ENCODE measurements at regions not wholly inside any gene's neighbourhood (a gene's known extent, or its start where the extent isn't known, plus 50 kb on each side); places are given as distances from the start of the nearest gene placed in this dataset.

DNA sequence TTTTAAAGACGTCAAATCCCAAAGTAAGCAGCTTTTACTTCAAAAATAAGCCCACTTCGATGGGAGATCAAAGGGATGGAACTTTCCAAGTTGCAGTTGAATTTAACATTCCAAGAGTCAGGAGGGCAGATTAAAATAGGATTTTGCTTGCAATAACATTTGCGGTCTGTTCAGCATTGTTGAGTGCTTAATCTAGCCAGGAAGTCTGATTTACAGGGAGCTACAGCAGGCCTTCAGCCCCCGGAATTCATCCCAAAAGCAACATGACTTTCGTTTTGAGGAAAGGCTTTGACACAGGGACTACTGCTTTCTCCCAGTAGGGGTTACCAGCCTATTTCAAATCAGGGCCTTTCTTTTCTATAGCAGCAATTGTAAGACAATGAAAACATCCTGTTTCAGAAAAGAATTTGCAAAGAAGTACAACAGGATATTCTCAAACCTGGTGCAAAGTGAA is 279.6 kb upstream of the PITRM1 start:
- Histone ChIP-seq H3K27ac (ENCODE audit: low read depth, low read length) (peak overlapping the region; percentile 72), H3K4me1 (ENCODE audit: insufficient read depth, low read length) (peaks cover 25% of the 10 kb centered on the region), H3K9ac (ENCODE audit: low read depth, low read length) (peak overlapping the region; percentile 46; the same call in 1 of the 2 replicates), H3K9me3 (ENCODE audit: insufficient read depth, low read depth, low read length) (no peaks in the 10 kb centered on the region), H3K27me3 (ENCODE audit: insufficient read depth, low read length) (no peaks in the 10 kb centered on the region), H3K36me3 (ENCODE audit: insufficient read depth, low read length) (no peaks in the 10 kb centered on the region), H3K4me3 (ENCODE audit: low read length) (no peak overlapping the region)
- WGBS = 28% methylated on average over 5 of the region's 5 CpGs

DNA sequence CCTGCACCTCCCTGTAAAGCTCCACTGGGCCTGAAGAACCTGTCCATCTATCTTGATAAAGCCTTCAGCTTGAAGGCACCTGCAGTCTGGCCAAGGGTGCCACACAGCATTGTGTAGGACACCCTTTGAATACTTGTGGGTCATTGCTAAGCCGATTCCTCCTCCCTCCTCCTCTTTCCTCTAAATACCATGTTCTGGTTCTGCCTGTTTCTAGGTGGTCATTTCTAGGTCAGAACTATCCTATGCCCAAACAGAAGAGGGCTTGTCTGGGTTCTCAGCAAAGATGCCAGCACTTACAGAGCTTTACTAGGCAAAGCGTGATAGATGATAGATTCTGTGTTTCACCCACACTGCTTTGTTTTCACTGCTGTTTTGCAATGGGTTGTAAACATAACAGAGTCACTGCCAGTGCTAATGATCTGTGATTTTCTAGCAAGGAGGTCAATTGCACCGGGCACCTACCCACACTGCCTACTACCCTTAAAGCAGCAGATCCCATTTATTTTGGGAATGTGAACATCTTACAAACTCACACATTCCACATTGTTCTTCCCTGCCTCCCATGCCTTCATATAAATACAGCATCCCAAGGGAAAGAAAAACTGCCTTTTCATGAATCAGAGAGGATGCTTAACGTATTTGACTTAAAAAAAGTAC is 279.1 kb upstream of the PITRM1 start:
- WGBS = 69% methylated on average over 4 of the region's 4 CpGs
- Histone ChIP-seq H3K9ac (ENCODE audit: low read depth, low read length) (no peak overlapping the region), H3K4me1 (ENCODE audit: insufficient read depth, low read length) (peaks cover 25% of the 10 kb centered on the region), H3K4me3 (ENCODE audit: low read length) (no peak overlapping the region), H3K9me3 (ENCODE audit: insufficient read depth, low read depth, low read length) (no peaks in the 10 kb centered on the region), H3K36me3 (ENCODE audit: insufficient read depth, low read length) (no peaks in the 10 kb centered on the region), H3K27ac (ENCODE audit: low read depth, low read length) (peak overlapping the region; percentile 71; the same call in 1 of the 2 replicates), H3K27me3 (ENCODE audit: insufficient read depth, low read length) (no peaks in the 10 kb centered on the region)

DNA sequence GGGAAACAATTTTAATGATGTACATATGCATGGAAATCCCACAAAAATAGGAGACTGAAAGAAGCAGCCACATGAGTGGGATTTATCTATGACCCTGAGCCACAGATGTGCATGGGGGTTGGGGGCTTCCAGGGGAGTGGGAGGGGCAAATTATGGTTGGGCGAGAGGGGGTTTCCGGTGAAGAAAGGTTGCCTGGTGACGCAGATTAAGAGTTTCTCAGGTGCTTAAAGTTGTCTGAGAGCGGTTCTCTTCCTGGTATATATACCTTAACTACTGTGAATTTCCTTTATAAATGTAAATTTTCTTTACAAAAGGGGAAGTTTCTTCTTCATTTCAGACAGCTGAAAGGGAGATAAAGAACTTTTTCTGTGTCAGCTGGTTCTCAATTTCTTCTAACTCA is 273.6 kb upstream of the PITRM1 start:
- Histone ChIP-seq H3K27me3 (ENCODE audit: insufficient read depth, low read length) (no peaks in the 10 kb centered on the region), H3K4me1 (ENCODE audit: insufficient read depth, low read length) (peaks cover 1% of the 10 kb centered on the region; the same call in 1 of the 2 replicates), H3K4me3 (ENCODE audit: low read length) (no peak overlapping the region), H3K27ac (ENCODE audit: low read depth, low read length) (no peak overlapping the region), H3K36me3 (ENCODE audit: insufficient read depth, low read length) (no peaks in the 10 kb centered on the region), H3K9me3 (ENCODE audit: insufficient read depth, low read depth, low read length) (0 out of 2 replicates have a peak, but pooled peaks cover 2% of the 10 kb centered on the region), H3K9ac (ENCODE audit: low read depth, low read length) (no peak overlapping the region)
- 78% methylated on average over 3 of the region's 4 CpGs for WGBS

DNA sequence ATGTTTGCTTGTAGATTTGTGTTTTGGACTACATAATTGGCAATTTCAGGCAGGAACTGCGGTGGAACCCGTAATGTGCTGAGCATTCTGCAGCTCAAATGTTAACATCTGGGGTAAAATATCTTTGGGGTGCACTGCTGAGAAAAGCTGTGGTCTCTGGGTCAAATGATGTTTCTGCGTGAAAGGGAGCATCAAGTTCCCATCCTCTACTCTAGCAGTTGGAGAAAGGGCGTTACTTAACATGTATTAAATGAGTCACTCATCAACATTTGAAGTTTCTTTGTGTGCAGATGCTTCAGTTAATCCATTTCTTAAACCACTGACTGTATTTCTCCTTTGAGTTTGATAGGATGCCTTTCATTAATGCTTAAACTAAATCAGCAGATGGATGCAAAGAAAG is 273.1 kb upstream of the PITRM1 start:
- Histone ChIP-seq H3K9me3 (ENCODE audit: insufficient read depth, low read depth, low read length) (0 out of 2 replicates have a peak, but pooled peaks cover 2% of the 10 kb centered on the region), H3K36me3 (ENCODE audit: insufficient read depth, low read length) (no peaks in the 10 kb centered on the region), H3K27ac (ENCODE audit: low read depth, low read length) (no peak overlapping the region), H3K9ac (ENCODE audit: low read depth, low read length) (no peak overlapping the region), H3K4me3 (ENCODE audit: low read length) (no peak overlapping the region), H3K27me3 (ENCODE audit: insufficient read depth, low read length) (no peaks in the 10 kb centered on the region), H3K4me1 (ENCODE audit: insufficient read depth, low read length) (no peaks in the 10 kb centered on the region)
- 97% methylated on average over 3 of the region's 4 CpGs for WGBS

DNA sequence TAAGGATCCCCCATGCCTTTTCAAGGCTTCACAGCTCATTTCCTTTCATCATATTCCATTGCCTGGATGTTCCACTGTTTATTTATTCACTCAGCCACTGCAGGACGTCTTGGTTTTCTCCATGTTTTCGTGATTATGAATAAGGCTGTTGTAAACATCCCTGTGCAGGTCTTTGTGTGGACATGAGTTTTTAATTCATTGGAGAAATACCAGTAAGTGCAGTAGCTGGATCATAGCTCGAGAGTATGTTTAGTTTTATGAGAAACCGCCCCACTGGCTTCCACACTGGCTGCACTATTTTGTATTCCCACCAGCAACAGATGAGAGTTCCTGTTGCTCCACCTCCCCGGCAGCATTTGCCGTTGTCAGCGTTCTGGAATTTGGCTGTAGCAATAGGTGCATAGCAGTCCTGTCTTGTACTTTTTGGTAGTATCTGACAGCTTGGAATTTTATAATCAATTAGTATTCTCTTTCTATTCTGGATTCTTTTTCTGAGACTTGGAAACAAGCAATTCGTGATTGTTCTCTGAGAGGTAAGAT is 269.9 kb upstream of the PITRM1 start:
- Histone ChIP-seq H3K36me3 (ENCODE audit: insufficient read depth, low read length) (no peaks in the 10 kb centered on the region), H3K4me3 (ENCODE audit: low read length) (no peak overlapping the region), H3K9me3 (ENCODE audit: insufficient read depth, low read depth, low read length) (peaks cover 13% of the 10 kb centered on the region; the same call in 1 of the 2 replicates), H3K9ac (ENCODE audit: low read depth, low read length) (no peak overlapping the region), H3K4me1 (ENCODE audit: insufficient read depth, low read length) (no peaks in the 10 kb centered on the region), H3K27ac (ENCODE audit: low read depth, low read length) (no peak overlapping the region), H3K27me3 (ENCODE audit: insufficient read depth, low read length) (no peaks in the 10 kb centered on the region)
- WGBS = 99% methylated on average over 8 of the region's 8 CpGs

DNA sequence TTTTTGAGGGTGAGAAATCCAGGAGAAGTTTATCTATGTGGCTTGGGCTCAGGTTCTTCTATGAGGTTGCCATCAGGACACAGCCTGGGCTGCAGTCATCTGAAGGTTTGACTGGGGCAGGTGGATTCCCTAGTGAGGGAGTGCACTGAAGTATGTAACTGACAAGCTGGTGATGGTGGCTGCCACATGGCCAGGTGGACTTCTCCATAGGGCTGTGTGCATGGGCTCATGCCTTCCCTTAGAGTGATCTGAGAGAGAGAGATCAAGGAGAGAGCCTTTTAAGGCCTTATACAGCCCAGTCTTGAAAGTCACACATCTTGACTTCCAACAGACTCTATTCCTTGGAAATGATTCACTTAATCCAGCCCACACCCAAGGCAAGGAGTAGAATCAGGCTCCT is 266.6 kb upstream of the PITRM1 start:
- Histone ChIP-seq H3K9ac (ENCODE audit: low read depth, low read length) (no peak overlapping the region), H3K4me1 (ENCODE audit: insufficient read depth, low read length) (no peaks in the 10 kb centered on the region), H3K27ac (ENCODE audit: low read depth, low read length) (no peak overlapping the region), H3K9me3 (ENCODE audit: insufficient read depth, low read depth, low read length) (peaks cover 13% of the 10 kb centered on the region; the same call in 1 of the 2 replicates), H3K27me3 (ENCODE audit: insufficient read depth, low read length) (no peaks in the 10 kb centered on the region), H3K4me3 (ENCODE audit: low read length) (no peak overlapping the region), H3K36me3 (ENCODE audit: insufficient read depth, low read length) (no peaks in the 10 kb centered on the region)

DNA sequence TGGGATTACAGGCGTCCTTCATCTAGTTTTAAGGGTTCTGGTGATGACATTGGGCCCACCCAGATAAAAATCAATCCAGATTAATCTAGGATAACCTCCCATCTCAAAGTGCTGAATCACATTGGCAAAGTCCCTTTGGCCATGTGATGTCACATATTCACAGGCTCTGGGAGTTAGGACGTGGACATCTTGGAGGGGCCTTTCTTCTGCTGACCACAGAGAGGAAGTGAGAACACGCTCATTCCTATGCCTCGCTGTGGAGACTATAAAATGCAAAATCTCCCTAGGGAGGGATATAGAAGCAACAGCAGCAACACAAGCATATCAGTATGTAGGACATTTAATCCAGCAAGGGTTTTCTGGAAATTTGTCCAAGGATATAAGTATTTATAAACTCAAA is 266.0 kb upstream of the PITRM1 start:
- Histone ChIP-seq H3K36me3 (ENCODE audit: insufficient read depth, low read length) (no peaks in the 10 kb centered on the region), H3K27ac (ENCODE audit: low read depth, low read length) (no peak overlapping the region)
- 94% methylated on average over 4 of the region's 4 CpGs for WGBS

DNA sequence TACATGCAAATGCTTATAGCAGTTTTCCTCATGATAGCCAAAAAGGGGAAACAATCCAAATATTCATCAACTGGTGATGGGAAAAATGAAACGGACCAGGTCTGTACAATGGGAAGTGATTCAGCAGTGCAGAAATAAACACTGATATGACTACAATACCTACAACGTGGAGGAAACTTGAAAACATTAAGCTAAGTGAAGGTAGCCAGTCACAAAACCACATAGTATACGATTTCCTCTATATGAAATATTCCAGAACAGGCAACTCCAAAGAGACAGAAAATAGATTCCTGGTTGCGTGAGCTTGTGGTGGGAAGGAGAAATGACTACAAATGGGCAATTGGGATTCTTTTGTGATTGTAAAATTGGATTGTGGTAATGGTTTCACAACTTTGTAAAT is 263.1 kb upstream of the PITRM1 start:
- no peak overlapping the region for H3K4me3 ChIP-seq (ENCODE audit: low read length)
- no peak overlapping the region for H3K9ac ChIP-seq (ENCODE audit: low read depth, low read length)
- 98% methylated on average over 3 of the region's 4 CpGs for WGBS
- no peaks in the 10 kb centered on the region for H3K4me1 ChIP-seq (ENCODE audit: insufficient read depth, low read length)
- H3K27ac ChIP-seq (ENCODE audit: low read depth, low read length) = no peak overlapping the region
- H3K9me3 ChIP-seq (ENCODE audit: insufficient read depth, low read depth, low read length) = peaks cover 14% of the 10 kb centered on the region; the same call in 1 of the 2 replicates
- H3K36me3 ChIP-seq (ENCODE audit: insufficient read depth, low read length) = no peaks in the 10 kb centered on the region
- no peaks in the 10 kb centered on the region for H3K27me3 ChIP-seq (ENCODE audit: insufficient read depth, low read length)

More for the DNA sequence above, 266.0 kb upstream of the PITRM1 start:
- Histone ChIP-seq H3K9ac (ENCODE audit: low read depth, low read length) (no peak overlapping the region), H3K27me3 (ENCODE audit: insufficient read depth, low read length) (no peaks in the 10 kb centered on the region), H3K4me1 (ENCODE audit: insufficient read depth, low read length) (no peaks in the 10 kb centered on the region), H3K4me3 (ENCODE audit: low read length) (no peak overlapping the region), H3K9me3 (ENCODE audit: insufficient read depth, low read depth, low read length) (peaks cover 13% of the 10 kb centered on the region; the same call in 1 of the 2 replicates)

DNA sequence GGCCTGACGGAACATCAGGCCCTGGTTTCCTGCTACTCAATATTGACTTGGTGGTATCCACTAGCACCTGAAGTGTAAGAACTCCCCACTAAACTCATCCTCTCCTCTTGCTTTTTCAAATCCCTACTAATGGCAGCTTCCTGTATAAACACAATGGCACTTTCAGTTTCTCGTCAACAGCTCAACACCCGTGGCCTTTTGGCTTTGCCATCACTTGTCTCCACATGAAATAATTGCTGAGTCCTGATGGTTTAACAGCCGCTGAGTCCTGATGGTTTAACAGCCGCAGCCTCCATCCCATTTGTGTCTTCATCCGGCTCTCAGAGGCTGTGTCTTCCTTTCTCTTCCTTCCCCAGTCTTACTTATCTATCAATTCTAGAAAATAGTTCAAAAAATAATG is 261.4 kb upstream of the PITRM1 start:
- Histone ChIP-seq H3K27me3 (ENCODE audit: insufficient read depth, low read length) (no peaks in the 10 kb centered on the region), H3K27ac (ENCODE audit: low read depth, low read length) (no peak overlapping the region), H3K36me3 (ENCODE audit: insufficient read depth, low read length) (no peaks in the 10 kb centered on the region), H3K9ac (ENCODE audit: low read depth, low read length) (no peak overlapping the region), H3K9me3 (ENCODE audit: insufficient read depth, low read depth, low read length) (peaks cover 4% of the 10 kb centered on the region; the same call in 1 of the 2 replicates), H3K4me3 (ENCODE audit: low read length) (no peak overlapping the region), H3K4me1 (ENCODE audit: insufficient read depth, low read length) (no peaks in the 10 kb centered on the region)
- 91% methylated on average over 6 of the region's 6 CpGs for WGBS

DNA sequence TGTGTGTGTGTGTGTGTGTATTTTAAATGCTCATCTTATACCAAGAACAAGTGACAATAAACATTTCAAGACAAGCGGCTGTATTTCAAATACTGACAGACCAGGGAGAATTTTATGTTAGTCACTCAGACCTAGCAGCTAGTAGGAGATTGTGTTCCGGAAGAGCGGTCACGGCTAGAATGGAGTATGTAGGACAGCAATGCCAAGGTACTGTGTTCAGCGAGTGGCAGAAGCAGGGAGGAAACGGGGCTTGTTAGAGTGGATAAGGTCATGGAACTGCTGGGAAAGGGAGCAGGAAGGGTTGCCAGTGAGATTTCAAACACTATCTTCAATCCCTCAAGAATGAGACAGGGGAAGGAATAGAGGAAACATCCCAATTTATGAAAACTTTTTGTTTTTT is 260.5 kb upstream of the PITRM1 start:
- Histone ChIP-seq H3K27me3 (ENCODE audit: insufficient read depth, low read length) (no peaks in the 10 kb centered on the region), H3K4me3 (ENCODE audit: low read length) (no peak overlapping the region), H3K9ac (ENCODE audit: low read depth, low read length) (no peak overlapping the region), H3K36me3 (ENCODE audit: insufficient read depth, low read length) (no peaks in the 10 kb centered on the region), H3K9me3 (ENCODE audit: insufficient read depth, low read depth, low read length) (0 out of 2 replicates have a peak, but pooled peaks cover 3% of the 10 kb centered on the region), H3K4me1 (ENCODE audit: insufficient read depth, low read length) (no peaks in the 10 kb centered on the region), H3K27ac (ENCODE audit: low read depth, low read length) (no peak overlapping the region)
- WGBS = 96% methylated on average over 6 of the region's 6 CpGs

DNA sequence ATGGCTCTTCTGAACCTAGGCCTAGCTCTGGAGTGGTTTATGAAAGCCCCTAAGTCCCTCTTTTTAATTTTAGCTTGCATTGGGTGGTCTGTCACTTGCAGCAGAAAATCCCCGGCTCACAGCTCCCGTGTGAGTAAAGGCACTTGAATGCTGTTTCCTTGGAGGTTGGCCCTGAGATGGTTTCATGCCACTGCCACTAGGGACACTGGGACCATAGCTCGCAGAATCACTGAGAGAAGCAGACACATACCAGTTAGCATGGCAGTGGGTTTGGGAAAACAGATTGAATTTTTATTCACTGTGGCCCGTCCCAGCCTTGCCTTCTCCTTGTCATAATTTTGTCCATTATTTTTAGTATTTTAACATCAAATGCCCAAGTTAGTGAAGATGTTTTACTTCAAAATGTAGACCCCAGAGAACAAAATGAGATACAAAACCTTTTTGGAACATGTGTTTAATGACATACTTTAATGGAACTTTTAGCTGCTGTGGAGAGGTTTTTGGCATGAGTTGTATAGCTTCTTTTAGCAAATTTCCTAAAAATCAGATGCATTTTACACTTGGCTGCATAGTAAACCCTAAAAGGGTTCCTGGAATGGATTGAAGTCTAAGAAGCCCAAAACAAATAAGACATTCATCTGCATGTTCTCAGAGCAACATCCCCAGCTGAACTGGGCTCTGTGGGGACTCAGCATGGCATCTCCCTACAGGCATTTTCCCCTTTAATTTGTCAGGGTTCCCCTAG is 259.7 kb upstream of the PITRM1 start:
- Histone ChIP-seq H3K27me3 (ENCODE audit: insufficient read depth, low read length) (no peaks in the 10 kb centered on the region), H3K36me3 (ENCODE audit: insufficient read depth, low read length) (no peaks in the 10 kb centered on the region), H3K4me1 (ENCODE audit: insufficient read depth, low read length) (no peaks in the 10 kb centered on the region), H3K4me3 (ENCODE audit: low read length) (no peak overlapping the region), H3K9ac (ENCODE audit: low read depth, low read length) (no peak overlapping the region), H3K9me3 (ENCODE audit: insufficient read depth, low read depth, low read length) (0 out of 2 replicates have a peak, but pooled peaks cover 3% of the 10 kb centered on the region), H3K27ac (ENCODE audit: low read depth, low read length) (no peak overlapping the region)
- 98% methylated on average over 4 of the region's 4 CpGs for WGBS
